GM19238 (cell line): ENCODE measurements at regions not wholly inside any gene's neighbourhood (a gene's known extent, or its start where the extent isn't known, plus 50 kb on each side); places are given as distances from the start of the nearest gene placed in this dataset.

ENCODE experiments used
- DNase-seq: peaks from one replicate; pipeline ENCODE4 v3.0.0; 2011; ENCODE audit warnings: low spot score; ENCODE audit not compliant: insufficient read length

GRCh38 chr2:102951249-102951648 is 189.4 kb downstream of the TMEM182 start:
- DNase-seq = no peak

- DNase-seq = no peak
Observed at GRCh38 chr2:102967451-102967850, 205.6 kb downstream of the TMEM182 start.

- DNase-seq = no peak
Observed at GRCh38 chr2:102968375-102968774, 206.5 kb downstream of the TMEM182 start.

GRCh38 chr2:102971701-102972100 is 209.9 kb downstream of the TMEM182 start:
- DNase-seq = no peak

- DNase-seq = peak; percentile 11
Observed at GRCh38 chr2:102975996-102976975, 214.5 kb downstream of the TMEM182 start.

- no peak for DNase-seq
Observed at GRCh38 chr2:102977426-102978090, 215.7 kb downstream of the TMEM182 start.

- DNase-seq = no peak
Observed at GRCh38 chr2:102978091-102978490, 216.3 kb downstream of the TMEM182 start.

- DNase-seq = no peak
Observed at GRCh38 chr2:102979429-102979828, 217.6 kb downstream of the TMEM182 start.

GRCh38 chr2:102983786-102984185 is 222.0 kb downstream of the TMEM182 start:
- DNase-seq = no peak

GRCh38 chr2:102986826-102987490 is 225.1 kb downstream of the TMEM182 start:
- no peak for DNase-seq

GRCh38 chr2:102992607-102993006 is 230.8 kb downstream of the TMEM182 start:
- DNase-seq = no peak

GRCh38 chr2:102999958-103000357 is 238.1 kb downstream of the TMEM182 start:
- no peak for DNase-seq

- no peak for DNase-seq
Observed at GRCh38 chr2:103002954-103003353, 241.1 kb downstream of the TMEM182 start.

GRCh38 chr2:103003750-103004260 is 242.0 kb downstream of the TMEM182 start:
- no peak for DNase-seq

GRCh38 chr2:103004426-103004942 is 242.7 kb downstream of the TMEM182 start:
- no peak for DNase-seq

- DNase-seq = no peak
Observed at GRCh38 chr2:103005393-103005792, 243.6 kb downstream of the TMEM182 start.

- no peak for DNase-seq
Observed at GRCh38 chr2:103007086-103007485, 245.3 kb downstream of the TMEM182 start.

- DNase-seq = no peak
Observed at GRCh38 chr2:103008586-103008985, 246.8 kb downstream of the TMEM182 start.

- no peak for DNase-seq
Observed at GRCh38 chr2:103009871-103010270, 248.0 kb downstream of the TMEM182 start.

- DNase-seq = no peak
Observed at GRCh38 chr2:103010306-103010705, 248.5 kb downstream of the TMEM182 start.

GRCh38 chr2:103010751-103011150 is 248.9 kb downstream of the TMEM182 start:
- no peak for DNase-seq
